ENCODE measurements at regions not wholly inside any gene's neighbourhood (a gene's known extent, or its start where the extent isn't known, plus 50 kb on each side); places are given as distances from the start of the nearest gene placed in this dataset.

GRCh38 chr1:62370594-62370993, 51.4 kb upstream of the KANK4 start:
- H3K27me3 ChIP-seq (replicated peaks): no peaks in the 10 kb centered on the region
- in situ Hi-C loops (cut with HindIII; ENCODE audit: low pct_ligation_motif_present, low sequenced_read_pairs): no loop called here
- H3K4me3 ChIP-seq (ENCODE audit: low read depth, low read length): no peak overlapping the region
- no peak overlapping the region for H3K27ac ChIP-seq
- H3K36me3 ChIP-seq (replicated peaks): no peaks in the 10 kb centered on the region
- TF ChIP-seq CTCF (IDR thresholded peaks at IDR 0.05; ENCODE audit: low read depth, low read length, missing control alignments): no peak
- no peak for DNase-seq

GRCh38 chr1:62371375-62371774, 52.1 kb upstream of the KANK4 start:
- in situ Hi-C loops (cut with HindIII; ENCODE audit: low pct_ligation_motif_present, low sequenced_read_pairs): no loop called here

GRCh38 chr1:62373221-62373620, 54.0 kb upstream of the KANK4 start:
- H3K4me3 ChIP-seq (ENCODE audit: low read depth, low read length): no peak overlapping the region

More at GRCh38 chr1:62371375-62371774, 52.1 kb upstream of the KANK4 start:
- DNase-seq: no peak
- Histone ChIP-seq H3K4me3 (ENCODE audit: low read depth, low read length) (no peak overlapping the region), H3K36me3 (replicated peaks) (no peaks in the 10 kb centered on the region), H3K27ac (no peak overlapping the region), H3K27me3 (replicated peaks) (no peaks in the 10 kb centered on the region)
- no peak for TF ChIP-seq CTCF (IDR thresholded peaks at IDR 0.05; ENCODE audit: low read depth, low read length, missing control alignments)

GRCh38 chr1:62377043-62377562, 57.9 kb upstream of the KANK4 start:
- in situ Hi-C loops (cut with HindIII; ENCODE audit: low pct_ligation_motif_present, low sequenced_read_pairs): no loop called here
- H3K27ac ChIP-seq: no peak overlapping the region
- TF ChIP-seq CTCF (IDR thresholded peaks at IDR 0.05; ENCODE audit: low read depth, low read length, missing control alignments): no peak
- no peak overlapping the region for H3K4me3 ChIP-seq (ENCODE audit: low read depth, low read length)
- H3K27me3 ChIP-seq (replicated peaks): no peaks in the 10 kb centered on the region
- no peaks in the 10 kb centered on the region for H3K36me3 ChIP-seq (replicated peaks)
- DNase-seq: no peak

More at GRCh38 chr1:62373221-62373620, 54.0 kb upstream of the KANK4 start:
- Histone ChIP-seq H3K36me3 (replicated peaks) (no peaks in the 10 kb centered on the region), H3K27ac (no peak overlapping the region), H3K27me3 (replicated peaks) (no peaks in the 10 kb centered on the region)
- no peak for TF ChIP-seq CTCF (IDR thresholded peaks at IDR 0.05; ENCODE audit: low read depth, low read length, missing control alignments)
- in situ Hi-C loops (cut with HindIII; ENCODE audit: low pct_ligation_motif_present, low sequenced_read_pairs): no loop called here
- DNase-seq: no peak

- Histone ChIP-seq H3K27ac (no peak overlapping the region), H3K27me3 (replicated peaks) (no peaks in the 10 kb centered on the region), H3K36me3 (replicated peaks) (no peaks in the 10 kb centered on the region), H3K4me3 (ENCODE audit: low read depth, low read length) (no peak overlapping the region)
- in situ Hi-C loops (cut with HindIII; ENCODE audit: low pct_ligation_motif_present, low sequenced_read_pairs): no loop called here
- TF ChIP-seq CTCF (IDR thresholded peaks at IDR 0.05; ENCODE audit: low read depth, low read length, missing control alignments): no peak
- DNase-seq: no peak
Observed at GRCh38 chr1:62380181-62380580, 56.7 kb upstream of the USP1 start.
